HepG2 (cell line): ENCODE measurements at regions not wholly inside any gene's neighbourhood (a gene's known extent, or its start where the extent isn't known, plus 50 kb on each side); places are given as distances from the start of the nearest gene placed in this dataset.

Experiments used
- ARNT ChIP-seq: fragments of 450-650 bp; IDR thresholded peaks from 2 replicates; pipeline ENCODE4 v1.6.1; 2017
- FOSL2 ChIP-seq: sonication (generic); formaldehyde crosslinking; IDR thresholded peaks from 2 replicates; pipeline ENCODE4 v1.4.0; 2020; ENCODE audit warnings: missing genetic modification reagents
- FOXO1 ChIP-seq: sonication (generic); formaldehyde crosslinking; IDR thresholded peaks from 2 replicates; pipeline ENCODE4 v1.4.0; 2020; ENCODE audit warnings: missing genetic modification reagents
- GATAD2A ChIP-seq: IDR thresholded peaks from 2 replicates; pipeline ENCODE4 v1.6.1; 2016
- HNF1A ChIP-seq, 2 experiments: sonication (generic) in 1 of 2; formaldehyde crosslinking in 1 of 2; IDR thresholded peaks; 2 replicates each; pipeline versions ENCODE4 v1.4.0 to v1.6.1; 2016 to 2020; ENCODE audit warnings: borderline replicate concordance in 1 of 2, low read depth in 1 of 2, mild to moderate bottlenecking in 1 of 2, missing genetic modification reagents in 1 of 2
- KDM2A ChIP-seq: sonication (generic); formaldehyde crosslinking; IDR thresholded peaks from 2 replicates; pipeline ENCODE4 v1.4.0; 2020; ENCODE audit warnings: low read depth, missing genetic modification reagents, borderline replicate concordance
- RBFOX2 ChIP-seq: fragments of 200-400 bp; formaldehyde crosslinking; IDR thresholded peaks from 2 replicates; pipeline ENCODE4 v1.6.1; 2017; ENCODE audit warnings: low read depth, mild to moderate bottlenecking, low read length
- SMYD3 ChIP-seq: sonication (generic); formaldehyde crosslinking; IDR thresholded peaks from 2 replicates; pipeline ENCODE4 v1.8.1; 2023; ENCODE audit warnings: mild to moderate bottlenecking, missing genetic modification reagents
- TOE1 ChIP-seq: sonication (generic); formaldehyde crosslinking; IDR thresholded peaks from 2 replicates; pipeline ENCODE4 v1.4.0; 2020; ENCODE audit warnings: mild to moderate bottlenecking, missing genetic modification reagents
- ZNF318 ChIP-seq: sonication (generic); formaldehyde crosslinking; IDR thresholded peaks from 2 replicates; pipeline ENCODE4 v1.4.0; 2020; ENCODE audit warnings: mild to moderate bottlenecking, missing genetic modification reagents
- ZNF503 ChIP-seq: sonication (generic); formaldehyde crosslinking; IDR thresholded peaks from 2 replicates; pipeline ENCODE4 v1.4.0; 2020; ENCODE audit warnings: missing genetic modification reagents

GRCh38 chr7:45973725-45974532 is 52.9 kb upstream of the IGFBP3 start (continued):
- TF ChIP-seq ZNF318 (no peak), ARNT (no peak), GATAD2A (CRISPR knock-in tag) (peak; percentile 91), FOSL2 (peak; percentile 74), HNF1A (IDR thresholded peaks at IDR 0.05; ENCODE audit: low read depth) (peak; percentile 60), HNF1A (CRISPR knock-in tag; IDR thresholded peaks at IDR 0.05; ENCODE audit: borderline replicate concordance) (peak; percentile 81; the same call in 1 of the 2 replicates), RBFOX2 (peak; percentile 2; the same call in 1 of the 2 replicates), TOE1 (CRISPR knock-in tag) (no peak), SMYD3 (no peak), ZNF503 (peak; percentile 92), FOXO1 (peak; percentile 90), KDM2A (CRISPR knock-in tag) (peak; percentile 16; the same call in 1 of the 2 replicates)
